ENCODE measurements at regions not wholly inside any gene's neighbourhood (a gene's known extent, or its start where the extent isn't known, plus 50 kb on each side); places are given as distances from the start of the nearest gene placed in this dataset.
"Not testable (repeated sequence)": the region's sequence is repeated elsewhere in the genome, so short reads cannot be mapped to it uniquely, and the experiment has no call there.

DNA sequence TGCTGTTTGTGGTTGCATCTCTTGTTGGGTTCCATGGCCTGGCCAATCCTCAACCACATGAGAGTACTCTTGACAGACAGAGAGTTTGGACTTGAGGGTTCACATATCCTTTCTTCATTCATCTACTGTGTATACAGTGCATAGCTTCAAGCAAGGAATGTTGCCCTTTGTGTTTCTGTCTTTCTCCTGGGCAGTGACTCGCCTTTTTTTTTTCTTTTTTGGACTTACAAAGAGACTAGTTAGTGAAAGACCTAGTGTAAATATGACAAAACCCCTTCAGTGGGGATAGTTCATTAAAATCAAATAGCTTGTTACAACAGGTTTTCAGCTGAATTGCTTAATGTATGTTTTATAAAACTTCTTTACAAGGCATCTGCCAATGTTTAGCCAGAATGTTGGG, 290.2 kb downstream of the FGFR2 start:
- DNase-seq: no peak

GRCh38 chr10:121309164-121309563, 289.1 kb downstream of the FGFR2 start:
- no peak for DNase-seq

DNA sequence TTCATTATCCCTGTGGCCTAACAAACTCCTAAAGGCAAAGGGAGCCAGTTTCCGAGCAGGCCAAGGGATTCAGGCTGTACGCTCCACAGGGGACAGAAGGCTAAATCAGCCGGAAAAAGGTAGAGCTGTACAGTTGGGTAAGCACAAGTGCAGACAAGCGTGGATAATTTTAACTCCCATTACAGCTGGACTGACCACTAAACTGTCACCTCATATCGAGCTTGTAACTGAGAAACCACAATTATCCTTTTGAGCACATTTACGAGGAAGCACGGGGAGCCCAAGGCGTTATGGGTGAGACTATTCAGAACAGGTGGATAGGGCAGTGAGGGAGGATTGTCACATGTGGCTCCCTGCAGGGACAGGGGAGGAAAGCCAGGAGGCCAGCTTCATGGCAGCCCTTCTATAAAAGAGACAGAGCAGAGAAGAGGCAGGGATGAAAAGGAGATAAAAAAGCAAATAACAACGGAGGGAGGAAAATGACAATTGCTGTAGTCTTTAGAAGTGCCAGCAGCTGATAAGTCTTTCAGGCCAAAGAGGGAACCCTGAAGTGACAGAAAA, 288.0 kb downstream of the FGFR2 start:
- DNase-seq: no peak

DNA sequence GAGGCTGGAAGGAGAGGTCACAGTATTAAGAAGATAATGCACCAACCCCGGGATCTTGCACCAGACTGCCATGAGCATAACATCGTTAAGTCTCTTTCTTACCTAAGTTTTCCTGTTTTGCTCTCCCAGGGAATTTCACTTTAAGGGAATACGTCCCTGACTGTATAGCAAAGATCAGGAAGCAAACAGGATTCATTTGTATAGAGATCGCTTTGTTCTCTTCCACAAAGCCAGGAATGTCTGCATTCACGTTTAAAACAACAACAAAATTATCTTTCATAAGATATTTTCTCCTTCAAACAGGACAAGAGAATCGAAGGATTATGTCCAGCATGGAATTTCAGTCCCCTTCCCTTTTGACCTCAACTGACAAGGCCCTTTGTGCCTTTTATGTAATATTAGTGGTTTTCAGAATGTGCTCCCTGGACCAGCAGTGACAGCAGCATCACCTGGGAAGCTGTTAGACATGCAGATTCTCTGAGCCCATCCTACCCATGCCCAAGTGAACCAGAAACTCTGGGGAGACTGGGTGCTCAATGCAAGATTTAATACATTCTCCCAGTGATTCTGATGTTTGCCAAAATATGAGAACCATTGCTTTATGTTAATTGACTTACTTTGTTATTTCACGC, 286.3 kb downstream of the FGFR2 start:
- DNase-seq: no peak

DNA sequence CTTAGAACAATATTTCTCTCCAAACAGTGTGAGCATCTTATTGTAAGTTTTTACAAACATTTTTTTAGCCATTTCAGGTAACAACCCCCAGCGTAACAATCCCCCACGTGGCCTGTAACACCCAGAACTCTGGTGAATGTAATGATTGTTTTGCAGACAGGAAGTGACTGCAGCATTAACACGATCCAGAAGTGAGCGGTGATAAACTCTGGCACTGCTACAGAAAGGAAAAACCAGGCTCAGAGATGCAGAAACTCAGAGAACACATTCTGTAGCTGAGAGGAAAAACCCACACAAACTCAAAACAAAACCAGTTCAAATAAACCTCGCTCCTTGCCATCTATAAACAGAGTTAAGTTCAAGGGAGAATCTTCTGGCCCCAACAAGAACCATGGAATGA, 285.7 kb downstream of the FGFR2 start:
- no peak for DNase-seq

- DNase-seq: no peak
Observed at GRCh38 chr10:121313119-121313875, 284.9 kb downstream of the FGFR2 start.

GRCh38 chr10:121316432-121316831, 281.8 kb downstream of the FGFR2 start:
- DNase-seq: no peak

DNA sequence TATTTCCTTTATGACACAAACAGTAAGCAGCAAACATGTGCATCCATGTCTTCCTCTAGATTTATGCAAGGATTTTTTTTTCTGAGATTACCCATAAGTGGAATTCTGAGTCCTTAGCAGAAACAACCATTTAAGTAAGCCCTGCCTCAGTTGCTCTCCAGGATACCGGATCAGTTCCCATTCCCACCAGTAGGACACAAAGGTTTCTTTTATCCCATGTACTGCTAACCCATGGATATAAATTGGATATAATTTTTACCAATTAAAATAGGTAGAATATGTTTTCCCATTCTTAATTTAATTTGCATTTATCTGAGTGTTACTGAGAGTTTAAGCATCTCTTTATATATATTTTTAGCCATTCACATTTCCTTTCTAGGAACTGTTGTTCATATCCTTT, 280.9 kb downstream of the FGFR2 start:
- no peak for DNase-seq

DNA sequence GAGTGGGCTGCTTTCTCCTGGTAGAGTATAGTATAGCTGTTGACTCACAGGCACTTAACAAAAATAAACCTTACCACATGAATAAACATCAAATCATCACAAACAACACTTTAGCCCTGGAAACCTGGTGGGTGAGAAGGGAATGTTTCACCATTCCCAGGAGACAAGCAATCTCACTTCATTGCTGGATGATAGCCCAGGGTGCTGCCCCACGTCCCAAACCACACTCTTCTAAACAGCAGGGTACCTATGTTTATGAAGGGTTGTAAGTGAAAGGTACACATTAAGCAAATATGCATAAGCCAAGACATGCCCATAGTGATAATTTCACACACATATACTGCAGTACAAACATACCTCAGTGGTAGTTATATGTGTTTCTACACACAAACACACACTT, 276.2 kb downstream of the FGFR2 start:
- no peak for DNase-seq

DNA sequence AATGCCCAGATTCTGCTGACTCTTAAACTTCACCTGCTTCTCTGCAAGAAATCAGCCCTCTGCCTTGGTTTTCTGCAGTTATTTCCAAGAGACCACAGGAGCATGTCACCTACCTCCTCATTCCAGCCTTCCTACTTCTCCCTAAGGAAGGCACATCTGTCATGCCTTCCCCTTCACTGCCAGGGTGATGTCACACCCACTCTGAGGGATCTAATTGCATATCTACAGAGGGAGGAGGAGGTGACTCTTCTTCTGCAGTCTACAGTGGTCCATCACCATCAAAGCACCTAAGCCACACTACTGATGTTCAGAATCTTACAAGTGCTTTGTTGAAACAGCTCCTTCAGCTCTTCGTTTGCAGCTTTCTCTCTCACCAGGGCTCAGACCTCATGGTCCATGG, 275.5 kb downstream of the FGFR2 start:
- no peak for DNase-seq

- no peak for DNase-seq
Observed at GRCh38 chr10:121323443-121323842, 274.8 kb downstream of the FGFR2 start.

GRCh38 chr10:121324678-121325213, 273.5 kb downstream of the FGFR2 start:
- no peak for DNase-seq

GRCh38 chr10:121325490-121326231, 272.6 kb downstream of the FGFR2 start:
- no peak for DNase-seq

- DNase-seq: no peak
Observed at GRCh38 chr10:121326905-121327304, 271.3 kb downstream of the FGFR2 start.

GRCh38 chr10:121327727-121328126, 270.5 kb downstream of the FGFR2 start:
- DNase-seq: no peak

GRCh38 chr10:121329631-121330030, 268.6 kb downstream of the FGFR2 start:
- DNase-seq: not testable (repeated sequence)

DNA sequence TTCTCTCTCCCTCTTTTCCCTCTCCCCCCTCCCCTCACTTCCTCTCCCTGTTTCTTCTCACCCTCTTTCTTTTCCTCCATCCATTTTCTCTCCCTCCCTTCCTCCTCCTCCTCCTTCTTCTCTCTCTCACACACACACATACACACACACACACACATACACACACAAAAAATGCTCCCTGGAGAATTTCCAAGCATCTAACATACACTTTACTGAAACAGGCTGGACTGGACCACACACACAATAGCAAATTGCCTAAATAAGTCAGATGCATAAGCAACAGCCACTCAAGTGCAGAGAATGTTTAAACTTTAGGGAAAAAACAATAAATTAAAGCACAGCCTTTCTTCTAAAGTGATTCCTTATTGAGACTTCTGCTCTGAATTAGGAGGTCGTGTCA, 267.7 kb downstream of the FGFR2 start:
- DNase-seq: no peak

GRCh38 chr10:121332353-121332752, 265.9 kb downstream of the FGFR2 start:
- DNase-seq: no peak

- no peak for DNase-seq
Observed at GRCh38 chr10:121332829-121333765, 265.1 kb downstream of the FGFR2 start.

DNA sequence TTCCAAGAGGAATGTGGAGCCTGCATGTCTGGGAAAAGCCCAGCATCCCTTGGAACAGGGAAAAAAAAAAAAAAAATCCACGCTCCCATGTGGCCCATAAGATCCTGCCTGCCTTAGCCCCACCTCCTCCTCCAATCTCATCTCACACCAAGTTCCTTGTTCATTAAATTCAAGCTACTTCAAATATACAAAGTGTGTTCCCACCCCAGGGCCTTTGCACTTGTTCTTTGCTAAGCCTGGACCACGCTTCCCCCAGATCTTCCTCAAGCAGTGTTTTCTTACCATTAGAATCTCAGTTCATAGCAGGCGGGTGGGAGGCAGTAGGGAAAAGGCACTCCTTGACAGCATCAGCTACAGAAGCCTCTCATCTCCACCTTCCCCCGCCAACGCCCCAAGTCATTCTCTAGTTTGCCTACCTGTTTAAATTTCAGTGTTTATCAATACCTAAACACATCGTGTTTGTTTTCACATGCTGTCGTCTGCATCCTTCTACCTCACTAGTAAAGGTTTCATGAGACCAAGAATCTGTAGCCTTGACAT, 262.8 kb downstream of the FGFR2 start:
- DNase-seq: no peak

- DNase-seq: no peak
Observed at GRCh38 chr10:121337427-121337826, 260.8 kb downstream of the FGFR2 start.
